Activated T-helper 1 cell treated with anti-CD3 and anti-CD28 coated beads, Interleukin-12 subunit alpha, Interleukin-12 subunit beta, Interleukin-2, Interleukin-4 antibody, amounts not matched to agents 30 ng/mL and 10 ng/mL and 1 ng/mL, durations not matched to agents 14 hours and 24 hours and 36 hours (primary cell): ENCODE measurements at regions not wholly inside any gene's neighbourhood (a gene's known extent, or its start where the extent isn't known, plus 50 kb on each side); places are given as distances from the start of the nearest gene placed in this dataset.
"Not testable (repeated sequence)": the region's sequence is repeated elsewhere in the genome, so short reads cannot be mapped to it uniquely, and the experiment has no call there.

ENCODE experiments used
- DNase-seq: peaks from one replicate; pipeline ENCODE4 v3.0.0; 2021; ENCODE audit warnings: low spot score
- H3K27ac Mint-ChIP-seq: one replicate; pipeline ENCODE4 v1.8.0; 2021; ENCODE audit warnings: mild to moderate bottlenecking, mixed read lengths
- H3K27me3 Mint-ChIP-seq: one replicate; pipeline ENCODE4 v1.8.0; 2022; ENCODE audit warnings: mild to moderate bottlenecking, moderate library complexity, mixed read lengths; ENCODE audit not compliant: insufficient read depth
- H3K36me3 Mint-ChIP-seq: one replicate; pipeline ENCODE4 v1.8.0; 2021; ENCODE audit warnings: low read depth, mixed read lengths
- H3K4me1 Mint-ChIP-seq: one replicate; pipeline ENCODE4 v1.8.0; 2021; ENCODE audit warnings: low read depth, mixed read lengths
- H3K4me3 Mint-ChIP-seq: one replicate; pipeline ENCODE4 v1.8.0; 2021; ENCODE audit warnings: mild to moderate bottlenecking, moderate library complexity, mixed read lengths
- H3K9me3 Mint-ChIP-seq: one replicate; pipeline ENCODE4 v1.8.0; 2021; ENCODE audit warnings: mixed read lengths
- intact Hi-C: fragments of 100-400 bp; cut with micrococcal nuclease; formaldehyde crosslinking; loops from one replicate; pipeline ENCODE4 v1.15.1; 2024

DNA sequence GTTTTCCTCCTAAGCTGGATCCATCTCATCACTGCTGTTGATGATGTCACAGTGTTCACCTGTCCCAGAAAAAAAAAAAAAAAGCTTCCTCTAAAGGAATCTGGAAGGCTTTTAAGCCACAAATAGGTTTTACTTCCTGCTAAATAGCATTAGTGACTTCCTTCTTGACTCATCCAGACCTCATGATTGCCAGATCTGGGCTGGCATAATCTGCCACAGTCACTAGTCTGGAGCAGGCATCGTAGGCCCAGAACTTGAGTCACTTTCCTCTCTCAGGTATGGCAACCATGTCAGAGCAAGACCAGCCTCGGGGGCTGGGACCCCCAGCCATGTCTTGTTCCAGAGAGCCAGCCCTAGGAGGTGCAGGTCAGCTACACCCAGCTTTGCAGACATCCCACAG is 266.5 kb upstream of the CADM2 start:
- DNase-seq = no peak
- Mint-ChIP-seq H3K27me3 (no peaks in the 10 kb centered on the region), H3K36me3 (no peaks in the 10 kb centered on the region), H3K4me1 (no peaks in the 10 kb centered on the region), H3K4me3 (no peak overlapping the region), H3K27ac (no peak overlapping the region), H3K9me3 (peaks cover 3% of the 10 kb centered on the region)
- intact Hi-C loops = no loop called here

DNA sequence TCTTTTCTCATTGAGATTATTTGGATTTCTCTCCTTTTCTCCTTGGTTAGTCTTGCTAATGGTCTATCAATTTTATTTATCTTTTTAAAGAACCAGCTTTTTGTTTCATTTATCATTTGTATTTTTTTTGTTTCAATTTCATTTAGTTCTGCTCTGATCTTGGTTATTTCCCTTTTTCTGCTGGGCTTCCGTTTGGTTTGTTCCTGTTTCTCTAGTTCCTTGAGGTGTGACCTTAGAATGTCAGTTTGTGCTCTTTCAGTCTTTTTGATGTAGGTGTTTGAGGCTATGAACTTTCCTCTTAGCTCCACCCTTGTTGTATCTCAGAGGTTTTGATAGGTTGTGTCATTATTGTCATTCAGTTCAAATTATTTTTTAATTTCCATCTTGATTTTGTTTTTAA is 248.5 kb upstream of the CADM2 start:
- H3K27me3 Mint-ChIP-seq, intact Hi-C loops: not testable (repeated sequence)

DNA sequence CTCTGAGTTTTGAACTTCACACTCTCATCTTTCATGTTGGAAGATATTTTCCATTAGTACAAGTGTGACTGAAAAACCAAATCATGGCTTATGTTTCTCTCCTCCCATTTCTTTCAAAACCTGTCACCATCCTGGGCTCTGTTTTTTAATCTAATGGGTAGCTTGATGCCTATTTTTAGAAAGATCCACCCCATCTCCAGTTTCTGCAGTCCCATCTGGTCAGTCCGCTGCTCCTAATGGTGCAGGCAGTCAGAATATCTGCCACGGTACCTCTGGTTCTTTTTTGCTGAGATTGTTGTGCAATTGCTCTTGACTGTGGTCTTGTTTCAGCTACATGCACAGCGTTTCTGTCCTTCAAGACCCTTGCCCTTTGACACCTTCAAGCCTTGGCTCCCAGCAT is 240.9 kb upstream of the CADM2 start:
- H3K27me3 Mint-ChIP-seq = no peaks in the 10 kb centered on the region
- intact Hi-C loops = no loop called here
- H3K36me3 Mint-ChIP-seq = no peaks in the 10 kb centered on the region
- H3K27ac Mint-ChIP-seq = no peak overlapping the region
- no peaks in the 10 kb centered on the region for H3K4me1 Mint-ChIP-seq
- H3K4me3 Mint-ChIP-seq = no peak overlapping the region
- DNase-seq = no peak
- H3K9me3 Mint-ChIP-seq = peaks cover 26% of the 10 kb centered on the region

More for the DNA sequence above, 248.5 kb upstream of the CADM2 start:
- H3K4me3 Mint-ChIP-seq, H3K4me1 Mint-ChIP-seq, DNase-seq, H3K27ac Mint-ChIP-seq, H3K36me3 Mint-ChIP-seq: not testable (repeated sequence)
- H3K9me3 Mint-ChIP-seq = peaks cover 30% of the 10 kb centered on the region

DNA sequence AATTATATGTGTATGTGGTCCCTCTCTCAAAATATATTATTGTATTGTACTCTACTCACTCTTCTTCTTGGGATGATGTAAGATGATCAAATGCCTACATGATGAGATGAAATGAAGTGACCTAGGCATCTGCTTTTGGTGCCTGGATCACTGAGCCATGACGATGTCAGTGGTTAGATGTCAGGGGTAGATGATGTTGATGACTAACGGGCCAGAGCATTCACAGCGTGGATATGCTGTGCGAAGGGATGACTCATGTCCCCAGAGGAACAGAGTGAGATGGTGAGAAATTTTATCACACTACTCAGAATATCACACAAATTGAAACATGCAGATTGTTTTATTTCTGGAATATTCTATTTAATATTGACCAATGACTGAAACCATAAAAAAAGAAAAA is 233.9 kb upstream of the CADM2 start:
- H3K36me3 Mint-ChIP-seq = no peaks in the 10 kb centered on the region
- no peaks in the 10 kb centered on the region for H3K27me3 Mint-ChIP-seq
- intact Hi-C loops = no loop called here
- H3K27ac Mint-ChIP-seq = no peak overlapping the region
- no peak overlapping the region for H3K4me3 Mint-ChIP-seq
- H3K4me1 Mint-ChIP-seq = no peaks in the 10 kb centered on the region
- H3K9me3 Mint-ChIP-seq = peaks cover 11% of the 10 kb centered on the region
- no peak for DNase-seq

DNA sequence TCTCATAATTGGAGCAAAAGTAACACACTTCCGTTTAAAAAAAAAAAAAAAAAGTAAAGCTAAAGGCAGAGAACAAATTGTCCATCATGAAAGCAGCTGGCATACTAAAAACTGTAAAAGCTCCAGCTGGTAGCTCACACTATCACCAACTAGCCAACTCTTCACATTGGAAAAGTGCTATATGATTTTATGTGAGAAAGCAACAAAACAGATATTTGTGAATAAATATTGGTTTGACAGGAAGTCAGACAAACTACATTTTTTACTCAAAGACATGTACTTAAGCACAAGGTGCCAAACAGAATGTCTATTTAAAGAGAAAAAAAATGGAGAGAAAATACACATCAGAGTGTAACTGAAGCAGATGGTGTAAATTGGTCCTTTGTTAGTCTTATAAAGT is 231.2 kb upstream of the CADM2 start:
- Mint-ChIP-seq H3K27me3 (no peaks in the 10 kb centered on the region), H3K4me1 (no peaks in the 10 kb centered on the region), H3K36me3 (no peaks in the 10 kb centered on the region), H3K4me3 (no peak overlapping the region), H3K9me3 (peaks cover 11% of the 10 kb centered on the region), H3K27ac (no peak overlapping the region)
- no peak for DNase-seq
- intact Hi-C loops = no loop called here

DNA sequence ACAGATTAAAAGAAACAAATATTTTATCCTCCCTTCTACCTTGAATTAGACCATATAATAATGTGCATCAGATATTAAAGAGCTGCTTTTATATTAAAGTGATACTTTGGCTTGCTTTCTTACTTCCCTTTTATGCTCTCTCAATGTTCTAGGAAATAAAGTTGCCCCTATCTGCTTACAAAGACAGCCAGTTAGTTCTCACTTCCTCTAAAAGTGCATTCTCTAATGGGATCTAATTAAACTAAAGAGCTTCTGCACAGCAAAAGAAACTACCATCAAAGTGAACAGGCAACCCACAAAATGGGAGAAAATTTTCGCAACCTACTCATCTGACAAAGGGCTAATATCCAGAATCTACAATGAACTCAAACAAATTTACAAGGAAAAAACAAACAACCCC is 224.1 kb upstream of the CADM2 start:
- intact Hi-C loops, H3K27me3 Mint-ChIP-seq, H3K4me1 Mint-ChIP-seq, H3K4me3 Mint-ChIP-seq, H3K36me3 Mint-ChIP-seq, H3K27ac Mint-ChIP-seq, DNase-seq: not testable (repeated sequence)
- H3K9me3 Mint-ChIP-seq = peaks cover 12% of the 10 kb centered on the region

DNA sequence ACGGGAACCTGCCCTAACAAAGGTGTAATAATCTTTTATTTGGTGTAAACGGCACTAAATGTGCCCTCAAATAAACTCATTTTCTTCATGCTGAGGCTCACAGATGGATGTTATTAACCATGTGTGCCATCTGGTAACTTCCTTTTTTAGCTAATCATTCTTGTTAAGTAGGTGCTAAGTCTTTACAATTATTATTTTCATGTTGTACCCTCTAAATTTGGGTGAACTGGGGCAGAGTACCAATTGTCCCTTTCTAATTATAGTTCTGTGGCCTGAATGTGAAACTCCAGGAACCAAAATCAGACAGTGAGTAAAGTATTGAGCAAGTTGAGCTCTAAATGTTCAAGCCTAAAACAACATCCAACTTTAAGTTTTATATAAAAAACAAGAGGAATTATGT is 220.7 kb upstream of the CADM2 start:
- intact Hi-C loops = no loop called here
- Mint-ChIP-seq H3K4me3 (no peak overlapping the region), H3K27me3 (no peaks in the 10 kb centered on the region), H3K9me3 (peaks cover 4% of the 10 kb centered on the region), H3K27ac (no peak overlapping the region), H3K36me3 (no peaks in the 10 kb centered on the region), H3K4me1 (no peaks in the 10 kb centered on the region)
- DNase-seq = no peak

DNA sequence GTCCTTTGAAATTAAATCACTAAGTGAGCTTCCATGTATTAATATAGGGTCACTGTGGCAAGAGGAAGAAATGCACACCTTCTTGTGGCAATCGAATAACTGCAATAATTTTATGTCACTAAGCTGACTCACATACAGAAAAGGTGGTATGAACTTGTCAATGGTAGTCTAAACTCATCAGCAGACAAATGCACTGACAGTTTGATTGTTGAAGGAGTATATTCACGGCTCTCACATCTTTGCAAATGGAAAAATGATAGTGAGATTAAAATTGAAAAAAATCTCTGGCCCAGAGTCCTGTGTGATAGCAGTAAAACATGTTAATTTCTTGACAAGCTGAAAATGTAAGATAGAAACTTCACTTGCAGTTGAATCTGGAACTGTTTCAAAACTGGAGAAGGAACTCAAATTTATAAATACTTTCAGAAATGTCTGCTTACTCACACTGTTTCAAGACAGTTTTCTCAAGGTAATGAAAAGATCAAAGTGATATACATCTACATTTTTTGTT is 215.8 kb upstream of the CADM2 start:
- Mint-ChIP-seq H3K27me3 (no peaks in the 10 kb centered on the region), H3K4me1 (no peaks in the 10 kb centered on the region), H3K27ac (no peak overlapping the region), H3K9me3 (peaks cover 6% of the 10 kb centered on the region), H3K4me3 (no peak overlapping the region), H3K36me3 (no peaks in the 10 kb centered on the region)
- DNase-seq = no peak
- intact Hi-C loops = no loop called here

DNA sequence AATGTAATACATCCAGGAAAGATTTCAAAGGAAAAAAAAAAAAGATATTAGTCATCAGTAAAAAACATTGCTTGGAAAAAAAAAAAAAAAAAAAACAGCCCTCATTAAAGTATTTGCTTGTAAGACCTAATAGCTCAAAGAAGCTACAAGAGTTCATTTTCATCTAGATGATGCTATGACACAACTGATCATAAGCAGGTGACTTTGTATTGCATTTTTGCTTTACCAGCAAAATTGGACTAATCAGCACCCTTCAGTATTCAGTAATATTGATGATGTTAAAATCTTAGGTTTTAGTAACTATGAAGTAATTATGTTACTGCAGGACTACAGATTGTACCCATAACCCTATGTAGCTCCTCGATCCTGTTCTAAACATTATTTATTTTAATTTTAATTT is 214.7 kb upstream of the CADM2 start:
- no peaks in the 10 kb centered on the region for H3K27me3 Mint-ChIP-seq
- H3K27ac Mint-ChIP-seq = no peak overlapping the region
- no peak for DNase-seq
- H3K4me1 Mint-ChIP-seq = no peaks in the 10 kb centered on the region
- H3K9me3 Mint-ChIP-seq = peaks cover 6% of the 10 kb centered on the region
- no peaks in the 10 kb centered on the region for H3K36me3 Mint-ChIP-seq
- no peak overlapping the region for H3K4me3 Mint-ChIP-seq
- intact Hi-C loops = no loop called here

DNA sequence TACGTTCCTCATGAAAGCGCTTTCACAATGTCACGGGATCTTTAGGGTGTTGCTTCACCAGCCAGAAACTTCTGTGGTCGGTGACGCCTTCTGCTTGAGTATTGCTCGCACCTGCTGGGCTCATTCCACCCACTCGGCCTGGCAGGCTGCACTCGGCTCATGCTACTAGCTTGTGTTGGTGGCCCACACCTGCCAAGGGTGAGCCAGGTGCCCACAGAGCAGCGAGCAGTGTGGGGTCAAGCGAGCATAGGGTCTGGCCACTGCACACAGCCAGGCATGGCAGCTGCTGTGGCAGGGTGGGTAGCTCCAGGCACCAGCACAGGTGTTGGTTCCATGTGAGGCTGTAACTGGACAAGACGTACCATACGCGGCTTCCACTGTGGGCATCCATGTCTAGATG is 202.9 kb upstream of the CADM2 start:
- H3K27me3 Mint-ChIP-seq = no peaks in the 10 kb centered on the region
- H3K4me1 Mint-ChIP-seq = no peaks in the 10 kb centered on the region
- H3K36me3 Mint-ChIP-seq = no peaks in the 10 kb centered on the region
- DNase-seq = no peak
- peaks cover 11% of the 10 kb centered on the region for H3K9me3 Mint-ChIP-seq
- no peak overlapping the region for H3K27ac Mint-ChIP-seq
- intact Hi-C loops = no loop called here
- no peak overlapping the region for H3K4me3 Mint-ChIP-seq

DNA sequence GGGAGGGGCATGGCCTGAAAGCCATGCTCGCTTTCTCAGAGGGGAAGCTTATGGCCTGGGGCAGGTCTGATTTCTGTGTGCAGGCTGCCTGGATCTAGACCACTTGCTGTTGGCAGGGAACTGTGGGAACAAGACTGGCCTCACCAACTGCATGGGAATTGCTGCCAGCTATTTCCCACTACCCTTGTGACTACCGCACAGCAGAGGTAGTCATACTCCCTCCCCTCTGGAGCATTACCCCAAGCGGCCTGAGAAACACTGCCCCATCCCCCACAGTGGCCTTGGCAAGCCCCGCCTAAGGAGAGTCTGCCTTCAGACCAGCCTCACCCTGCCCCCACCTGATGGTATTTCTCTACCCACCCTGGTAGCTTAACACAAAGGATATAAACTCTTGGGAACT is 199.4 kb upstream of the CADM2 start:
- intact Hi-C loops = no loop called here
- no peaks in the 10 kb centered on the region for H3K27me3 Mint-ChIP-seq
- H3K4me1 Mint-ChIP-seq = no peaks in the 10 kb centered on the region
- no peaks in the 10 kb centered on the region for H3K36me3 Mint-ChIP-seq
- no peak overlapping the region for H3K27ac Mint-ChIP-seq
- DNase-seq = no peak
- H3K9me3 Mint-ChIP-seq = peaks cover 25% of the 10 kb centered on the region
- no peak overlapping the region for H3K4me3 Mint-ChIP-seq

DNA sequence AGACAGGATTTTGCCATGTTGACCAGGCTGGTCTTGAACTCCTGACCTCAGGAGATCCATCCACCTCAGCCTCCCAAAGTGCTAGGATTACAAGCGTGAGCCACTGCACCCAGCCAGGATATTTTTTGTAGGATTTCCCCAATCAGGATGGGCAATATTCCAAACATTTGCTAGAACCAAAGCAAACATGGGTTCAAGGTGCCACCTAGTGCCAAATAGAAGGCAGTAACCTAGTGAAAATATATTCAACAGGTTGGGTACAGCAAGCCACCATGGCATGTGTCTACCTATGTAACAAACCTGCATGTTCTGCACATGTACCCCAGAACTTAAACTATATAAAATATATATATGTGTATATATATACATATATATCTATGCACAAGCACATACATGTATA is 185.9 kb upstream of the CADM2 start:
- intact Hi-C loops = no loop called here
- Mint-ChIP-seq H3K36me3 (no peaks in the 10 kb centered on the region), H3K4me3 (no peak overlapping the region), H3K9me3 (peaks cover 16% of the 10 kb centered on the region), H3K4me1 (no peaks in the 10 kb centered on the region), H3K27ac (no peak overlapping the region), H3K27me3 (no peaks in the 10 kb centered on the region)
- no peak for DNase-seq

DNA sequence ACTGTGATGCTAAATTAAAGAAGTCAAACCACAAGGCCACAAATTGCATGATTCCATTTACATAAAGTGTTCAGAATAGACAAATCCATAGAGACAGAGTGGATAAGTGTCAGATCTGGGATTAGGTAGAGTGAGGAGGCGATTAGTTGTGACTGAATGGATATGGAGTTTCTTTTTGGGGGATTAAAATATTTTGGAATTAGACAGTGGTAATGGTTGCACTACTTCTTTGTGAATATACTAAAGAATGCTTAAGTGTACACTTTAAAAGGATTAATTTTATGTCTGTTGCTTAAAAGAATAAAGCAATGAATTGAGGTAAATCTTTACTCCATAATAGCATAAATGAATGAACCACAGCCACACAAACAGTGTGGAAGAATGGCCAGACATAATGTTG is 175.5 kb upstream of the CADM2 start:
- H3K36me3 Mint-ChIP-seq = no peaks in the 10 kb centered on the region
- no peak overlapping the region for H3K4me3 Mint-ChIP-seq
- no peaks in the 10 kb centered on the region for H3K4me1 Mint-ChIP-seq
- intact Hi-C loops = no loop called here
- H3K27ac Mint-ChIP-seq = no peak overlapping the region
- H3K9me3 Mint-ChIP-seq = peaks cover 10% of the 10 kb centered on the region
- H3K27me3 Mint-ChIP-seq = no peaks in the 10 kb centered on the region
- no peak for DNase-seq

DNA sequence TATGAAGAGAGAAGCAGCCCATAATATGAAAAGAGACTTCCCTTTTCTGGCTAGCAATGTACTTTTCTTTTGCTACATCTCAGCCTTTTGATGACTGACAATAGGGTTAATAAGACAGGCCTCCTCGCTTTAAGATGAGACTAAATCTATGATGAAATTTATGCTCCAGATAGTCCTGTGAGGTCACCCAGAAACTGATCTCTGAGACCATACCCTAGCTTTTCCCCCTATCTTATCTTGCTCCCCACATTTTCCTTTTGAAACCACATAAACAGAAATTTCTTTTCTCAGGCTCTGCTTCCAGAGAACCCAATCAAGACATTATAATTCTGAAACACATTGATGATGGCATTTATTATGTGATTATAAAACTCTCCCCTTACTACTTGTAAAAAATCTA is 168.8 kb upstream of the CADM2 start:
- Mint-ChIP-seq H3K9me3 (peaks cover 16% of the 10 kb centered on the region), H3K4me3 (no peak overlapping the region), H3K27ac (no peak overlapping the region), H3K27me3 (no peaks in the 10 kb centered on the region), H3K4me1 (no peaks in the 10 kb centered on the region), H3K36me3 (no peaks in the 10 kb centered on the region)
- intact Hi-C loops = no loop called here
- no peak for DNase-seq
